BLaER1 treated with 17β-estradiol and CSF1 and Interleukin-3, amounts not matched to agents 10 nM and 100 nM (cell line): ENCODE measurements at regions not wholly inside any gene's neighbourhood (a gene's known extent, or its start where the extent isn't known, plus 50 kb on each side); places are given as distances from the start of the nearest gene placed in this dataset.
"Not testable (repeated sequence)": the region's sequence is repeated elsewhere in the genome, so short reads cannot be mapped to it uniquely, and the experiment has no call there.

ENCODE experiments used
- H3K27ac ChIP-seq, 11 experiments: shearing (Covaris generic); formaldehyde crosslinking; 2 replicates each; pipeline ENCODE4 v1.8.1; 2022
- H3K27me3 ChIP-seq, 11 experiments: shearing (Covaris generic); formaldehyde crosslinking; 2 replicates each; pipeline ENCODE4 v1.8.1; 2022
- H3K36me3 ChIP-seq, 11 experiments: shearing (Covaris generic); formaldehyde crosslinking; 2 replicates each; pipeline ENCODE4 v1.8.1; 2022
- H3K4me1 ChIP-seq, 10 experiments: shearing (Covaris generic); formaldehyde crosslinking; 2 replicates each; pipeline ENCODE4 v1.8.1; 2022
- H3K4me2 ChIP-seq, 11 experiments: shearing (Covaris generic); formaldehyde crosslinking; 2 replicates each; pipeline ENCODE4 v1.8.1; 2022
- H3K4me3 ChIP-seq, 10 experiments: shearing (Covaris generic); formaldehyde crosslinking; 2 replicates each; pipeline ENCODE4 v1.8.1; 2022
- H3K9ac ChIP-seq, 11 experiments: shearing (Covaris generic); formaldehyde crosslinking; 2 replicates each; pipeline ENCODE4 v1.8.1; 2022
- H3K9me3 ChIP-seq, 11 experiments: shearing (Covaris generic); formaldehyde crosslinking; replicated peaks in 1 of 11; 2 replicates each; pipeline ENCODE4 v1.8.1; 2022
- H4K20me1 ChIP-seq, 11 experiments: shearing (Covaris generic); formaldehyde crosslinking; 2 replicates each; pipeline ENCODE4 v1.8.1; 2022
- Cebpa-rat ChIP-seq, 11 experiments: shearing (Covaris generic); IDR thresholded peaks; 2 replicates each; pipeline ENCODE4 v1.8.1; 2022

- no peak overlapping the region for H3K9ac ChIP-seq
- no peak for TF ChIP-seq Cebpa-rat (IDR thresholded peaks at IDR 0.05)
- peaks cover 0 to 25% (median 5%) of the 10 kb centered on the region in 10 experiments; a peak in 10 of 20 replicates for H3K4me1 ChIP-seq
- no peak overlapping the region for H3K4me3 ChIP-seq
- peak overlapping the region in 1 of 11 experiments; percentile 45; a peak in 1 of 22 replicates for H3K27ac ChIP-seq
- H3K9me3 ChIP-seq: peaks cover 21 to 34% (median 30%) of the 10 kb centered on the region in 11 experiments
- H4K20me1 ChIP-seq: no peaks in the 10 kb centered on the region
- no peaks in the 10 kb centered on the region for H3K27me3 ChIP-seq
- peaks cover 0 to 8% (median 6%) of the 10 kb centered on the region in 11 experiments; a peak in 12 of 22 replicates for H3K36me3 ChIP-seq
- peak overlapping the region in 4 of 11 experiments; percentile 42 to 65 (median 51); a peak in 6 of 22 replicates for H3K4me2 ChIP-seq
These were observed 125.0 kb upstream of the PZP start for GRCh38 chr12:9333161-9333560.

DNA sequence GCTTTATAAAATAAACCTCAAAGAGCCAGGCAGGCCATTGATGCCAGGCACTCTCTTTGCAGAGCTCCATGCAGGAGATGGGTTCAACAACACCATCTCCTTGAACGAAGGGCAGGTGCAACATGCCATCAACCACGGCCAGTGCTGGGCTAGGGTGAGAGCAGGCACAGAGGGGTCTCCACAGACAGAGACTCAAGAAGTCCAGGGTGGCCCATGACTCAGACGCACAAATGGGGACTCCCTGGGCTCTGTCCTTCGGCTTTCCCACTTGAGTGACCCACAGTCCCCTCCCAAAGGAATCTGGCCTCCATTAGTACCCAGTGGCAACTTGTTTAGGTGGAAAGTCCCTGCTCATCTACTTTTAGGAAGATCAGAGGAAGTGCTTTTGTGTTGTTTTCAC lies 124.4 kb upstream of the PZP start:
- H3K27me3 ChIP-seq: no peaks in the 10 kb centered on the region
- TF ChIP-seq Cebpa-rat (IDR thresholded peaks at IDR 0.05): no peak
- H3K4me3 ChIP-seq: no peak overlapping the region

DNA sequence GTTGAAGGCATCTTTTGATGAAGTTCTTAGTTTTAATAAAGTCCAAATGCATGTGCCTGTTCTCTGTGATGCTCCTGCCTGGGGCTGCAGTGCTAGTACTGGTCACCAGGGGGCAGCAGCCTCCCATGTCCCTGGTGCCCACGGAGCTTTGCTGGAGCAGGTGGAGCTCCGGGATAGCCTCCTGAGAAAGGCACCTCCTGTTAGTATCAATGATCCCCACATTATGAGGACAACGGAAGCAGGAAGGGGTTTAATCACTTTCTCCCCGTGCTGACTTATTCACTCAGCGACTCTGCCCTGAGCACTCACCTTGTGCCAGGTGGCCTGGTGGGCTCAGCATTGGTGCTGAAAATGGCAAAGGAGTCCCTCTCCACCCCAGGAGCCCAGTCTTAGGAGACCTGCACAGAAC lies 123.0 kb upstream of the PZP start:
- Histone ChIP-seq H3K9ac (no peak overlapping the region), H3K27me3 (no peaks in the 10 kb centered on the region)
- TF ChIP-seq Cebpa-rat (IDR thresholded peaks at IDR 0.05): no peak

More for the DNA sequence above, 124.4 kb upstream of the PZP start:
- Histone ChIP-seq H3K27ac (no peak overlapping the region), H3K36me3 (peaks cover 0 to 8% (median 6%) of the 10 kb centered on the region in 11 experiments; a peak in 12 of 22 replicates), H3K4me1 (peaks cover 1 to 25% (median 6%) of the 10 kb centered on the region in 10 experiments; a peak in 18 of 20 replicates), H3K9ac (no peak overlapping the region), H3K4me2 (peak overlapping the region in 2 of 11 experiments; percentile 51; a peak in 3 of 22 replicates), H4K20me1 (no peaks in the 10 kb centered on the region), H3K9me3 (peaks cover 20 to 30% (median 26%) of the 10 kb centered on the region in 11 experiments)

DNA sequence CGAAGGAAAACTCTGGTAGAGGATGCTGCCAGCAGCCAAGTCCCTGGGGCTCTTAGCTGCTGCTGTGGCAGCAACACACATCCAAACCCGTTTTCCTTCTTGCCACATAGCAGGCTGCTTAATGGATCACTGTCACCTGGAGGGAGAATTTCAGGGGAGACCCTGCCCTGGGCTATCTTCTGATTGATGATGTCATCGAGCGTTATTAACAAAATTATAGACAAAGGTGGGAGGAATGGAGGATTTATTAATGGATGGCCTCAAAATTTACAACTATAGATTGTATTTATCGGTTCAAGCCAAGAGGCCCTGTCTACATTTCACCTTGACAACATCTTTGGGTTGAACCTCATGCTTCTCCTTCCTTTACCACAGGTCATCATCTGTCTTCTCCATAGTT lies 120.8 kb upstream of the PZP start:
- H3K4me2 ChIP-seq: no peak overlapping the region
- H3K36me3 ChIP-seq: no peaks in the 10 kb centered on the region
- no peaks in the 10 kb centered on the region for H3K9me3 ChIP-seq
- H3K27ac ChIP-seq: no peak overlapping the region
- no peaks in the 10 kb centered on the region for H4K20me1 ChIP-seq
- TF ChIP-seq Cebpa-rat (IDR thresholded peaks at IDR 0.05): no peak
- no peak overlapping the region for H3K9ac ChIP-seq
- no peaks in the 10 kb centered on the region for H3K27me3 ChIP-seq
- peaks cover 10 to 25% (median 16%) of the 10 kb centered on the region in 10 experiments; a peak in 19 of 20 replicates for H3K4me1 ChIP-seq
- no peak overlapping the region for H3K4me3 ChIP-seq

More for the DNA sequence above, 123.0 kb upstream of the PZP start:
- H3K9me3 ChIP-seq: peaks cover 8 to 17% (median 14%) of the 10 kb centered on the region in 11 experiments
- peaks cover 0 to 8% (median 6%) of the 10 kb centered on the region in 11 experiments; a peak in 12 of 22 replicates for H3K36me3 ChIP-seq
- peaks cover 10 to 34% (median 19%) of the 10 kb centered on the region in 10 experiments; a peak in 19 of 20 replicates for H3K4me1 ChIP-seq
- H3K4me2 ChIP-seq: peak overlapping the region in 1 of 11 experiments; percentile 56; a peak in 1 of 22 replicates
- H3K4me3 ChIP-seq: no peak overlapping the region
- H3K27ac ChIP-seq: no peak overlapping the region
- no peaks in the 10 kb centered on the region for H4K20me1 ChIP-seq

GRCh38 chr12:9328065-9328464 lies 119.9 kb upstream of the PZP start:
- H3K9ac ChIP-seq: no peak overlapping the region
- H3K36me3 ChIP-seq: no peaks in the 10 kb centered on the region
- H3K4me2 ChIP-seq: no peak overlapping the region
- no peak overlapping the region for H3K27ac ChIP-seq
- no peak overlapping the region for H3K4me3 ChIP-seq
- H3K4me1 ChIP-seq: peaks cover 7 to 15% (median 11%) of the 10 kb centered on the region in 10 experiments; a peak in 19 of 20 replicates
- no peaks in the 10 kb centered on the region for H3K27me3 ChIP-seq
- no peak for TF ChIP-seq Cebpa-rat (IDR thresholded peaks at IDR 0.05)
- no peaks in the 10 kb centered on the region for H3K9me3 ChIP-seq
- H4K20me1 ChIP-seq: no peaks in the 10 kb centered on the region

DNA sequence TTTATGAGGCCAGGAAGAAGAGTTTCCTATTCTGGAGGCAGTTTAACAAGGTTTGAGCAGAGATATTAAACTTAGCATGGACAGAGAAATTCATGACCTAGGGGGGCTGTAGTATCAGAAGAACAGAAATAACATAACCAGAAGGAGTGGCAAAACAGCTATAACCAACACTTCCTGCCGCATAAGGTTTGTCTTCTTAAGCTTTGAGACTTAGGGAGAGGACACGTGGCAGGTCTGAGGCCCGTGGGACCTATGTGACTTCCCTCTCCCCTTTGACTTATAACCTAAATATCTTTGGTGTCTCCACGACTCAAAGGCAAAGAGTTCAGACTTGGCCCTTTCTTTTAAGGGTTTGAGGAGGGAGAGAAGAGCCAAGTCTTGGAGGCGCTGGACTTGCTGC lies 119.1 kb upstream of the PZP start:
- no peak for TF ChIP-seq Cebpa-rat (IDR thresholded peaks at IDR 0.05)
- H3K4me3 ChIP-seq: no peak overlapping the region
- H3K9me3 ChIP-seq: no peaks in the 10 kb centered on the region
- H3K4me1 ChIP-seq: peaks cover 0 to 15% (median 11%) of the 10 kb centered on the region in 10 experiments; a peak in 14 of 20 replicates
- peak overlapping the region in 8 of 11 experiments; percentile 22 to 63 (median 35); a peak in 13 of 22 replicates for H3K4me2 ChIP-seq
- no peaks in the 10 kb centered on the region for H3K27me3 ChIP-seq
- H3K36me3 ChIP-seq: no peaks in the 10 kb centered on the region
- H3K9ac ChIP-seq: no peak overlapping the region
- no peaks in the 10 kb centered on the region for H4K20me1 ChIP-seq
- H3K27ac ChIP-seq: no peak overlapping the region

DNA sequence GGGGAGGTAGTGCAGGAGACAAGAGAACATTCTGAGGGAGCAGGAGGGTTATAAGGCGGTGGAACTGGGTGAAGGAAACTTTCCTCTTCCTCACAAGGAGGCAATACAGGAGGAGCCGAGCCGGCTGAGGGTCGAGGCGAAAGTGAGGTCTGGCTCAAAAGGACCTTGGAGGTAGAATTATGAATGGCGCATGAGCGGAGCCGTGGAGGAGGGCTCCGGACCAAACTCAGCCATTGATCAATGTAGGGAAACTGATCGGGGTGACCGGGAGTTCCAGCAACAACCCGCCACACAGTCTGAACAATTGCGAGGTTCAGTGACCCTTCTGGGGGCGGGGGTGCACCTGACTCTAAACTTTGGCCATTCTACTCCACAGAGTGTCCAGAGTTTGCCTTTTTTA lies 118.7 kb upstream of the PZP start:
- H3K9ac ChIP-seq, H3K27me3 ChIP-seq, H3K27ac ChIP-seq, H3K36me3 ChIP-seq, H3K9me3 ChIP-seq, H4K20me1 ChIP-seq, H3K4me3 ChIP-seq: not testable (repeated sequence)
- Histone ChIP-seq H3K4me2 (peak overlapping the region in 8 of 11 experiments; percentile 22 to 63 (median 35); a peak in 14 of 22 replicates), H3K4me1 (peaks cover 0 to 15% (median 11%) of the 10 kb centered on the region in 10 experiments; a peak in 14 of 20 replicates)

DNA sequence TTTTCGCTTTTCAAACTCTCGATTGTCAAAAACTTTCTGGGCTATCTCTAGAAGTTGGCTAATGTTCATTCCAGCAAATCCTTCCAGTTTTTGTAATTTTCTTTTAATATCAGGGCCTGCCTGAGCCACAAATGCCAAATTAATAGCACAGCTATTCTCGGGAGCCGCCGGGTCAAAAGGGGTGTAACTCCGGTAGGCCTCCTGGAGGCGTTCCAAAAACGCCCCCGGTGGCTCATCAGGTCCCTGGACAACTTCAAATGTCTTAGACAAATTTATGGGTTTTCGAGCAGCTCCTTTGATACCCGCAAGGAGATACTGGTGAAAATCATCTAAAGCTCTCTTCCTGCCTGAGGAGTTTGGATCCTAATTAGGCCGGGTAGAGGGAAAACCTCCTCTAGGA lies 117.9 kb upstream of the PZP start:
- Histone ChIP-seq H3K4me2 (no peak overlapping the region), H3K27ac (no peak overlapping the region), H4K20me1 (no peaks in the 10 kb centered on the region), H3K36me3 (no peaks in the 10 kb centered on the region), H3K27me3 (no peaks in the 10 kb centered on the region), H3K9ac (no peak overlapping the region), H3K9me3 (no peaks in the 10 kb centered on the region), H3K4me1 (peaks cover 0 to 15% (median 11%) of the 10 kb centered on the region in 10 experiments; a peak in 14 of 20 replicates), H3K4me3 (no peak overlapping the region)
- no peak for TF ChIP-seq Cebpa-rat (IDR thresholded peaks at IDR 0.05)

DNA sequence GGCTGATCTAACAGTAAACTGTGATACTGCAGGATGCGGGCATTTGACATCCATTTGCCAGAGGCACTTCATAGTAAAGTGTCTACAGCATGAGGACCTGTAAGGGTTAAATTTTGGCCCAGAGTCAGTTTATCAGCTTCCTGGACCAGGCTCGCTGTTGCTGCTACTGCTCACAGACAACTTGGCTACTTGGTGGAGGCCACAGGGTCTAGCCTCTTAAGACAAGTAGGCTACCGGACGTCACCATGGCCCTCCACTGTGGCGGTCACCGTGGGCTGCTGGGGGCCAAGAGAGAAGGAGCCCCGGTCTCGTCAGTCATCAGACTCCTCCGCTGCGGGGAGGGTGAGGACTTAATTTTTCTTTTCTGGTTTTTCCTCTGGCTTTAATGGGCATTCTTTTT lies 117.3 kb upstream of the PZP start:
- Histone ChIP-seq H4K20me1 (no peaks in the 10 kb centered on the region), H3K9ac (no peak overlapping the region), H3K9me3 (no peaks in the 10 kb centered on the region), H3K27ac (no peak overlapping the region), H3K4me2 (no peak overlapping the region), H3K4me3 (no peak overlapping the region), H3K27me3 (no peaks in the 10 kb centered on the region), H3K4me1 (peaks cover 0 to 15% (median 11%) of the 10 kb centered on the region in 10 experiments; a peak in 14 of 20 replicates), H3K36me3 (no peaks in the 10 kb centered on the region)
- no peak for TF ChIP-seq Cebpa-rat (IDR thresholded peaks at IDR 0.05)

- Histone ChIP-seq H3K4me1 (peaks cover under 1 to 19% (median 15%) of the 10 kb centered on the region in 10 experiments; a peak in 16 of 20 replicates), H3K36me3 (no peaks in the 10 kb centered on the region), H3K9ac (no peak overlapping the region), H3K27ac (no peak overlapping the region), H4K20me1 (no peaks in the 10 kb centered on the region), H3K9me3 (no peaks in the 10 kb centered on the region), H3K27me3 (no peaks in the 10 kb centered on the region), H3K4me2 (no peak overlapping the region), H3K4me3 (no peak overlapping the region)
- TF ChIP-seq Cebpa-rat (IDR thresholded peaks at IDR 0.05): no peak
These were observed 116.6 kb upstream of the PZP start for GRCh38 chr12:9324782-9325181.
